ENCODE measurements at regions not wholly inside any gene's neighbourhood (a gene's known extent, or its start where the extent isn't known, plus 50 kb on each side); places are given as distances from the start of the nearest gene placed in this dataset.

- Histone ChIP-seq H3K27me3 (ENCODE audit: control insufficient read depth, insufficient read depth, low read length) (no peaks in the 10 kb centered on the region), H3K4me3 (ENCODE audit: low read depth, low read length) (no peak overlapping the region), H2AFZ (no peak overlapping the region), H3K27ac (no peak overlapping the region), H3K4me1 (no peaks in the 10 kb centered on the region), H3K4me2 (ENCODE audit: low read length) (no peak overlapping the region), H3K79me2 (no peaks in the 10 kb centered on the region), H3K9ac (no peak overlapping the region), H3K9me3 (ENCODE audit: control insufficient read depth, low read length) (no peaks in the 10 kb centered on the region), H3K36me3 (ENCODE audit: control insufficient read depth, insufficient read depth, low read length) (no peaks in the 10 kb centered on the region)
- TF ChIP-seq, protein P1, sequence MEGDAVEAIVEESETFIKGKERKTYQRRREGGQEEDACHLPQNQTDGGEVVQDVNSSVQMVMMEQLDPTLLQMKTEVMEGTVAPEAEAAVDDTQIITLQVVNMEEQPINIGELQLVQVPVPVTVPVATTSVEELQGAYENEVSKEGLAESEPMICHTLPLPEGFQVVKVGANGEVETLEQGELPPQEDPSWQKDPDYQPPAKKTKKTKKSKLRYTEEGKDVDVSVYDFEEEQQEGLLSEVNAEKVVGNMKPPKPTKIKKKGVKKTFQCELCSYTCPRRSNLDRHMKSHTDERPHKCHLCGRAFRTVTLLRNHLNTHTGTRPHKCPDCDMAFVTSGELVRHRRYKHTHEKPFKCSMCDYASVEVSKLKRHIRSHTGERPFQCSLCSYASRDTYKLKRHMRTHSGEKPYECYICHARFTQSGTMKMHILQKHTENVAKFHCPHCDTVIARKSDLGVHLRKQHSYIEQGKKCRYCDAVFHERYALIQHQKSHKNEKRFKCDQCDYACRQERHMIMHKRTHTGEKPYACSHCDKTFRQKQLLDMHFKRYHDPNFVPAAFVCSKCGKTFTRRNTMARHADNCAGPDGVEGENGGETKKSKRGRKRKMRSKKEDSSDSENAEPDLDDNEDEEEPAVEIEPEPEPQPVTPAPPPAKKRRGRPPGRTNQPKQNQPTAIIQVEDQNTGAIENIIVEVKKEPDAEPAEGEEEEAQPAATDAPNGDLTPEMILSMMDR (IDR thresholded peaks at IDR 0.05) = no peak
Measured at GRCh38 chr14:30303350-30303749, 255.6 kb upstream of the G2E3 start.

DNA sequence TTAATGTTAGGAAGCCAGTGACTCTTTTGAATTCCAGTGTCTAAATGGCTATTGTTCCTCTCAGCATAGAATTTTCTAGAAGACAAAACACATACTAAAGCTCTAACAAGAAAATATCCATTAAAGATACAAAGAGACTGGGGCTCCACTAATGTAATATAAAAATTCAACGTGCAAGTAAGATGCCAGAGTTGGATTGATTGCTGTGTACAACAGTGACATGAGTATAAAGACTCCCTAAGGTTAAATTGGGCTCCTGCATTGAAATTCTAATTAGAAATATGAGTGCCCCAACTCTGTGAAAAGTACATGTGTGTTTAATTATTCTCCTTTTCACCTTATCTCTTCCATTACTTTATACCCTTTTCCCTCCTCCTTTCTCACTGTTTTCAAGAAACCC, 253.6 kb upstream of the G2E3 start:
- Histone ChIP-seq H3K79me2 (no peaks in the 10 kb centered on the region), H3K27ac (no peak overlapping the region), H3K9ac (no peak overlapping the region), H2AFZ (no peak overlapping the region), H3K4me3 (ENCODE audit: low read depth, low read length) (no peak overlapping the region), H3K4me2 (ENCODE audit: low read length) (no peak overlapping the region), H3K36me3 (ENCODE audit: control insufficient read depth, insufficient read depth, low read length) (no peaks in the 10 kb centered on the region), H3K9me3 (ENCODE audit: control insufficient read depth, low read length) (no peaks in the 10 kb centered on the region), H3K4me1 (no peaks in the 10 kb centered on the region), H3K27me3 (ENCODE audit: control insufficient read depth, insufficient read depth, low read length) (no peaks in the 10 kb centered on the region)
- TF ChIP-seq, protein P1 (IDR thresholded peaks at IDR 0.05) = no peak

DNA sequence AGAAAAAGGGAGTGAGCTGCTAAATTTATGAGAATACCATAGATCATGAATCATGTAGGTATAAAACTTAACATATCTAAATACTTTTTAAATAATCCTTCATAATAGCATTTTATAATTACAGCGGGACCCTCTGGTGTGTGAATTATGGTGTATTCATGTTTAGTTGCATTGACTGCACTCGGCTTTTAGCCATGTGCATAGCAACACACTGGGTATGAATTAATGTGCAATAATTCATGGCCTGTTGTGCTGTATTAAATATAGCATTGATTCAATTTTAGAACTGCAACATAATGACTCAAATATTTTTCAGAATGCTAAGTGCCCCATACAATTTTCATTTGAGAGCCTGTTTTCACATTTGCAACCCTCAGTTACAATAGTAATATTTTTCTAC, 249.6 kb upstream of the G2E3 start:
- H3K79me2 ChIP-seq = no peaks in the 10 kb centered on the region
- H2AFZ ChIP-seq = no peak overlapping the region
- H3K27ac ChIP-seq = no peak overlapping the region
- no peak overlapping the region for H3K9ac ChIP-seq
- H3K4me3 ChIP-seq (ENCODE audit: low read depth, low read length) = no peak overlapping the region
- H3K4me2 ChIP-seq (ENCODE audit: low read length) = no peak overlapping the region
- H3K27me3 ChIP-seq (ENCODE audit: control insufficient read depth, insufficient read depth, low read length) = no peaks in the 10 kb centered on the region
- TF ChIP-seq, protein P1 (IDR thresholded peaks at IDR 0.05) = no peak
- H3K9me3 ChIP-seq (ENCODE audit: control insufficient read depth, low read length) = no peaks in the 10 kb centered on the region
- H3K36me3 ChIP-seq (ENCODE audit: control insufficient read depth, insufficient read depth, low read length) = no peaks in the 10 kb centered on the region
- no peaks in the 10 kb centered on the region for H3K4me1 ChIP-seq

DNA sequence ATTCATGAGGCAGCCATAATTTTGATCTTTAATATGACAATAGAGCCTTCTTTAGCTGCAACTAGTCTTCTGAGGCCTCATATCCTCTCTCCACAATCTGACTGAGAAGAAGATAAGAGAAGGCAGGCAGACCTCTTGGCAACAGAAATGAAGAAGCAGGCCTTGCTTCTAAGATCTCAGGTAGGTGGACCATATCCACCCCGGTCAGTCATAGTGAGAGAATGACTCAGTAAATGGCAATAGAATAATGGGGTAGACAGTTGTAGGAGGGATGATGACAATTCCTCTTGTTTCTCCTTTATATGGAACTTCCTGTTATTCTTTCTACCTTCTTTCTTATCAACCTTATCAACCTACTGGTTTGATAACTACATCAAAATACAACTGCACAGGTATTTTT, 246.7 kb upstream of the G2E3 start:
- Histone ChIP-seq H3K4me2 (ENCODE audit: low read length) (no peak overlapping the region), H2AFZ (no peak overlapping the region), H3K27ac (no peak overlapping the region), H3K27me3 (ENCODE audit: control insufficient read depth, insufficient read depth, low read length) (no peaks in the 10 kb centered on the region), H3K9ac (no peak overlapping the region), H3K9me3 (ENCODE audit: control insufficient read depth, low read length) (no peaks in the 10 kb centered on the region), H3K79me2 (no peaks in the 10 kb centered on the region), H3K36me3 (ENCODE audit: control insufficient read depth, insufficient read depth, low read length) (no peaks in the 10 kb centered on the region), H3K4me1 (no peaks in the 10 kb centered on the region), H3K4me3 (ENCODE audit: low read depth, low read length) (no peak overlapping the region)
- TF ChIP-seq, protein P1 (IDR thresholded peaks at IDR 0.05) = no peak

GRCh38 chr14:30317729-30318128, 241.2 kb upstream of the G2E3 start:
- H3K4me2 ChIP-seq (ENCODE audit: low read length) = no peak overlapping the region
- no peaks in the 10 kb centered on the region for H3K79me2 ChIP-seq
- no peak overlapping the region for H3K27ac ChIP-seq
- TF ChIP-seq, protein P1 (IDR thresholded peaks at IDR 0.05) = no peak
- H3K36me3 ChIP-seq (ENCODE audit: control insufficient read depth, insufficient read depth, low read length) = no peaks in the 10 kb centered on the region
- no peak overlapping the region for H3K9ac ChIP-seq
- H3K4me3 ChIP-seq (ENCODE audit: low read depth, low read length) = no peak overlapping the region
- H3K27me3 ChIP-seq (ENCODE audit: control insufficient read depth, insufficient read depth, low read length) = no peaks in the 10 kb centered on the region
- H3K9me3 ChIP-seq (ENCODE audit: control insufficient read depth, low read length) = no peaks in the 10 kb centered on the region
- H2AFZ ChIP-seq = peak overlapping the region; percentile 14
- H3K4me1 ChIP-seq = no peaks in the 10 kb centered on the region
